HG03354 (cell line): ENCODE measurements at regions not wholly inside any gene's neighbourhood (a gene's known extent, or its start where the extent isn't known, plus 50 kb on each side); places are given as distances from the start of the nearest gene placed in this dataset.
"Not testable (repeated sequence)": the region's sequence is repeated elsewhere in the genome, so short reads cannot be mapped to it uniquely, and the experiment has no call there.

ENCODE experiments used
- ATAC-seq: cut with Tn5 transposase; IDR thresholded peaks from one replicate; pipeline ENCODE4 v1.9.1; 2021; ENCODE audit warnings: mild to moderate bottlenecking; ENCODE audit not compliant: unreplicated experiment, poor library complexity, severe bottlenecking

DNA sequence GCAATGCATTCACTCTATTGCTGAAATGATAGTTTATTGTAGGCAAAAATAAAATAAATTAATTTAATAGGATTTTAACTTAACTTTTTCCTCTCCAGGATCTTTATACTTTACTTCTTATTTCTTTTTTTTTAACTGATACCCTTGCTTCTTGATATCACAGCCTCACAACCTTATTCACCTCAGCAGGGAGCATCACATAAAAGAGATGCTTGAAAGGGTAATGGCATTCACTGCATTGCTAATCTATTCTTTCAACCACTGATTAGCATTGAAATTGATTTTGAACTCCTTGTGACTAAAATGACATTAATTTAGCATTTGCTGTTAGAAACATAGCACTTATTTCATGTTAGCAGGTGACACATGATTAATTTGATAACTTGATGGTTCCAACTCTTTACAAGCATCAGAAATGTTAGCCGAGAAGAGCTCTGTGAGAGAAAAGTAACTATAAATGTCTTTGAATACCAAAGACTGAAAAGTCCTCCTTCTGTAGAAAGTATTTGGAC is 689.5 kb upstream of the MGAT4C start:
- ATAC-seq, result no peak

DNA sequence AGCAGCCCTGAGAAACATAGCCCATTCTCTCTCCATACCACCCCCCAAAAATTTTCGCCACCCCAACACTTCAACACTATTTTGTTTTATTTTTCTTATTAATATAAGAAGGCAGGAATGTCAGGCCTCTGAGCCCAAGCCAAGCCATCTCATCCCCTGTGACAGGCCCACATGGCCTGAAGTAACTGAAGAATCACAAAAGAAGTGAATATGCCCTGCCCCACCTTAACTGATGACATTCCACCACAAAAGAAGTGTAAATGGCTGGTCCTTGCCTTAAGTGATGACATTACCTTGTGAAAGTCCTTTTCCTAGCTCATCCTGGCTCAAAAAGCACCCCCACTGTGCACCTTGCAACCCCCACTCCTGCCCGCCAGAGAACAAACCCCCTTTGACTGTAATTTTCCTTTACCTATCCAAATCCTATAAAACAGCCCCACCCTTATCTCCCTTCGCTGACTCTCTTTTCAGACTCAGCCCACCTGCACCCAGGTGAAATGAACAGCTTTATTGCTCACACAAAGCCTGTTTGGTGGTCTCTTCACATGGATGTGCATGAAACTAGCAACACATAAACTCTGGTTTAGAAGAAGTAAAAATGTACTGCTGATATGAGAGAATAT is 688.1 kb upstream of the MGAT4C start:
- ATAC-seq, result not testable (repeated sequence)

DNA sequence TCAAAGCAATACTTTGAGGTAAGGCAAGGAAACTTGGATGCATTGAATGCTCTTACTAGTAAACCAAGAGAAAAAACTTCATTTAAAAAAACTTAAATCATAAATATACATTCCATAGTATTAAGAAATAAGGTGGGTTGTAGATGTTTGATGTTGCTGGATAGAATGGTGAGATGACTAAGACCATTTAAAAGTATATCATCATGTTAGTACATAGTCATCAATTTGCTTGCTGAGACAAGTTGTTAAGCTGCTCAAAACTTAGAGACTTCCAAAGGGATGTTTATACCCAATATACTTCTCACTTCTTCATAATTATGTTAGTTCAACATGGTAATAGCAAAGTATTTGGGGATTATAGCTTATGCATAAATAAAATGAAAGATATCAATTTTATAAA is 675.5 kb upstream of the MGAT4C start:
- no peak for ATAC-seq

DNA sequence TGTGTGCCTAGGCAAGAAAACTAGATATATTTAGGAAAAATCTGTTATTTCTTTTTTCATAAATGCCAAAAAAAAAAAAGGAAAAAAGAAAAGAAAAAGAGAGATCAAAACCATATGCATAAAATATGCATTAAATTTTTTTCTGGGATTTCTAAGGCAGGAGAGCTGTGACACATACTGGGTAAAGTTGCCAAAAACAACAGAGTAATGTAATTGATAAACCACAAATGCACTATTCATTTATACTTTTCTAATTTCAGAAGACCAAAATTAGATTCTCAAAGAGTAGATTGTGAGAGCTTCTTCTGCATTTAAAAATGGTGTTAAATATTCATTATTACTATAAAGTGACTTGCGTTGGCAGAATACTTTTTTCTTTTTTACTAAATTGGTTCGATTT is 673.8 kb upstream of the MGAT4C start:
- ATAC-seq, result no peak

DNA sequence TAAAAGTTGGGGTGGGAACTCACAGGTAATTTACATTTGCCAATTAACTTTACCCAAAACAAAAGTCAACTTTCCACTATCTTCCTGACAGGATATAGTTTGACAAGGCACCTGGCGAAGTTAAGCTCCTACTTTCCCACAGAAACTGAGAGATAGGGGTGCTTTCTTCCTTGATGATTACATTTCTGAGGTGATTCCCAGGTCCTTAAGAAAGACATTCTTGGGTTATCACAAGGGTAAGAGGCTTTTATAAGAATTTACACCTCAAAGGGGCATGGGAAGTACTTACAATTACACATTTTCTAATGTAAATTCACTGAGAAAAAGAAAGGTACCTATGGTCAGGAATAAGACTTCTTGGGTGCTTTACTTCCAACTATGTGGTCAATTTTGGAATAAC is 660.9 kb upstream of the MGAT4C start:
- ATAC-seq, result no peak

DNA sequence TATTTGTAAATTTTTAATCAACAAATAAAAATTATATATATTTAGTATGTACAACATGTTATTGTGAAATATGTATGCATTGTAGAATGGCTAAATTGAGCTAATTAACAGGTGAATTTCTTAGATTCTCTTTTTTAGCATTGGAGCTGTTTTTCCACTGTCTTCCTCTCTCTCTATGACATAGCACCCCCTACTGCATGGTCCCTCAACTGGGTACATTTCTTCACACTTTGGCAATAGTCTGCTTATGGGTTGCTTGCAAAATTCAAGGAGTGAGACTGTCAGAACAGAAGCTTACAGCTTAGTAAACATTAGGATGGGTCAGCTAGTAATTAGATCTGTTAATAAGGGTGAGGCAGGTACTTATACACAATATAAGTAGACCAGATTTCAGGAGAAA is 658.5 kb upstream of the MGAT4C start:
- no peak for ATAC-seq

DNA sequence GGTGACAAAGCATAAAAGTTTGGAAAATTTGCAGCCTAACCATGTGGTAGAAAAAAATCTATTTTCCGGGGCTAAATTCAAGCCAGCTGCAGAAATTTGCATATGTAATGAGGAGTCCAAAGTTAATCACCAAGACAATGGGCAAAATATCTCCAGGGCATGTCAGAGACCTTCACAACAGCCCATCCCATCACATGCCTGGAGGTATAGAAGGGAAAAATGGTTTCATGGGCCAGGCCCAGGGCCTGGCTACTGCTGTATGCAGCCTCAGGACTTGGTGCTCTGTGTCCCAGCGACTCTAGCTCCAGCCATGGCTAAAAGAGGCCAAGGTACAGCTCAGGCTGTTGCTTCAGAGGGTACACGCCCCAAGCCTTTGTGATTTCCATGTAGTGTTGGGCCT is 655.8 kb upstream of the MGAT4C start:
- no peak for ATAC-seq

DNA sequence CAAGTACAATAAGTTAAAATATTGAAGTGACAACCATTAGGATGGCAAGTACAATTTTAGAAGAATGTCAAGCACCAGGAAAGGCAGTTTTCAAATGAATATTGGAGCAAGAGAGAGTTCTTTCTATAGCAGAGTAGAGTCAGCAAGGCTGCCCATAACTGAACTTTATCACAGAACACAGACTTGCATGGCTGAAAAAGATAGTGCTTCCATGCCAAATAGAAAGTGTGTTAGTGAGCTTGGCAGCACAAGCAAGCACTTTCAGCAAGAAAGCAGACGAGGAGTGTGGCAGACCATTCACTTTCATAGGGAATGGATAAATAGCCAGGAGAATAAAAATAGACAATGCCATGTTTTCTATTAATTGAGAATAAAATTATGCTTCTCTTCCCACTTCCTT is 647.0 kb upstream of the MGAT4C start:
- no peak for ATAC-seq

DNA sequence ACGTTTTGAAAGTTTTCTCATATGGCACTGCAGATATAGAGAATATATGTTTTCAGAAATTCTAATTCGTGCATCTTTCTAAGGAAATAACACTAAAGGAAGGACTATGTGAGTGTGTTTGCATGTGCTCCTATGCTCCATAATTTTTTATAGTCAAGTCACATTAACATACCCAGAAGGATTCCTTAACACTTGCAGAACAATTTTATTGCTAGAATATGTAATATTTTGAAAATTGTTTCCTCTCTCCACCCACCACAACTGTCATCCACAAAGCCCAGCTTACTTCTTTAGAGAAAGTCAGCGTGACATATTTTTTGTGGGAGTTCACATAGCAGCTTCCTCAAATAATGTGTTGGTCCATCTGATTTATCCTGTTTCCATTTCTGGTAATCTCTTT is 604.6 kb upstream of the MGAT4C start:
- no peak for ATAC-seq

DNA sequence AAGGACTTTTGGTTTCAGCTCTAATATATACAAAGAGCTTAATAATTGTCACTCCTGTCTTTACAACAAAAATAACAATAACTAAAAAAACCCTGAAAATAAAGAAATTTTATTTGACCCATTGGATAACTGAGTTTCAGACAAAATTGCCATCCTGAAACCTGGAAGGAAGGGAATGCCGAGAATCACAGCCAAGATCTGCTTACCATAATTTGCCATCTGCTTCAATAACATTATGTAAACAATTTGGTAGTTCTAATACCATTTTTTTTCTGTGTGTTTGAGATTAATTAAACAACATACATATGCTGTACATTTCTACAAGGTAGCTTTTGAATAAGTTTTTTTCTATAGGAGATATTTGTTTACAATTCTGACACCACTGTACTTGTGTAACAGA is 596.3 kb upstream of the MGAT4C start:
- ATAC-seq, result no peak

DNA sequence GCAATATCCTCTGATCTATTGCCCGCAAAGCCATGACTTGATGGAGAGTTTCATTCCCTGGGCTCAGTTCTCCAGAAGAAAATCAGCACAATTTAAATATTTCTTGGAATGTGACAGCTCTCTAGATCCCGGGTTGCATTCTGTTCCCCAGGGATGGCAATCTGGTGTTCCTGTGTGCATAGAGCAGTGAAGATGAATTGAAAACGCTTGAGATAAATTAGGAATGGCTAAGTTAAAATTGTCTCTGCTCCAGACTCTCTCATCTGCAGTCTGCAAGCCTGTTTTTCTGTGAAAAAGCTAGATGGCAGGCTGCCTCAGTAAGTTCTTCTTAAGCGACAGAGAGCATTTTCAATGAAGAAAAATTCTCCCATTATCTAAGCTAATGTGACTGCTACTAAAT is 582.5 kb upstream of the MGAT4C start:
- ATAC-seq, result no peak

DNA sequence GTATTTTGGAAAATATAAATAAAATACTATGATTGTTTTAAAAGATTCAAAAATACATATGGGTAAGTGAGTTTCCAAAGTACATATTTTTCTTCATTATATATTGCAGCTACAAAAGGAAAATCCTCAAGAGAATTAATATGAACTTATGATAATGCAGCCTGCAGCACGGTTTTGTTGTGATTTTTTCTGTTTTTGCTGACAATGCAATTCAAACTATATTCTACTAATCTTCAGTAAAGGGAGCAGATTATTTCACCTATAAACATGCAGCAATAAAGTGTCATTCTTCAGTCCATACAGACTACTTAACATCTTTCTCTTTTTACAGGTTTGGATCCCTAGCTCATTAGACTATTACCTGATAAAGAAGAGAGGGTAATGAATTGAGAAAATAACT is 582.1 kb upstream of the MGAT4C start:
- ATAC-seq, result no peak

DNA sequence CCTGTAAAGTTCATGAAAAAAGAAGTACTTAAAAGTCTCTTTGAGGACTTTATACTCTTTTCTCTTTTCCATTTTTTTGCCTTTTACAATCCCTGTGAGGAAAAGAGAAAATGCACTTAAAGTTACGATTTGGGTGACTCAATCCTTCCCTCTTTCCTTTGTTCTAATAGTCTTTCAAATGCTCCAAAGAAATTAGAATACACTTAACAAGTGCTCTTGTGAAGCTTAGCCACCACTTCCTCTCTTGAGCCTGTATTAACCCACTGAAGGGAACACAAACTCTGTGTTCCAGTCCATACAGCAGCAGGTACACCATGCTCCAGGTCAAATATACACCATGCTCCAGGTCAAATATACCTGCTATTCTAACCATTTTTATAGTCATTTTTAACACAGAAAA is 581.1 kb upstream of the MGAT4C start:
- ATAC-seq, result no peak

DNA sequence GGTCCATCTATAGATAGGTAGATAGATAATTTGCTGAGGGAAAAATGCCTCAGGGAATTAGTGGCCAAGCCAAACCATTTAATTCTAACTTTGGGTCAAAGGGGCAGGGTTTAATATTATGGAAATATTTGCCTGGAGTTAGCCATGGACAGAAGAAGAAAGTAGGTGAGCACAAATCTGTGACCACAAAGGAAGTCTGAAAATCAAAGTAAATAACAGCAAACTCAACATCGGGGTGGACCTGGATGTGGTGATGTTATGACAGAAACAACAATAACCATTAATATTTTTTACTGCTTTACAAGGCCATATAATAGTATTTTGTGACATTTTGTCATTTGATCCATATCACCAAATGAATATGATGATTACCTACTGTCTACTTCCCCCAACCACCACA is 578.0 kb upstream of the MGAT4C start:
- no peak for ATAC-seq

DNA sequence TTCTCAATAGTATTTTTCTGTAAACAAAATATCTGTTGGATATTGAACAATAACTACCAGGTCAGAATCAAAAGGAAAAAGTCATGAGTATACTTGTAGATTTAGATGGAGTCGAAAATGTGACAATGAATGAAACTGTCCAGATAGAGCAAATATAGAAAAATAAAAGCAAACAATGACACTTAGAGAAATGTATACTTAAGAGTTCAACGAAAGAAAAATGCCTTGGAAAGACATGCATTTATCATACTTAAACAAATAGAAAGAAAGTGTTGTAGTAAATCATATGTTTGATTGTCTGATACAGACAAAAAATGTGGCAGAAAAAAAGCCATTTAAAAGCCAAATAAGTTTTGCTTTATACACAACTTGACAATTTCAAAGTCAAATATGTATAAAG is 571.2 kb upstream of the MGAT4C start:
- ATAC-seq, result no peak

DNA sequence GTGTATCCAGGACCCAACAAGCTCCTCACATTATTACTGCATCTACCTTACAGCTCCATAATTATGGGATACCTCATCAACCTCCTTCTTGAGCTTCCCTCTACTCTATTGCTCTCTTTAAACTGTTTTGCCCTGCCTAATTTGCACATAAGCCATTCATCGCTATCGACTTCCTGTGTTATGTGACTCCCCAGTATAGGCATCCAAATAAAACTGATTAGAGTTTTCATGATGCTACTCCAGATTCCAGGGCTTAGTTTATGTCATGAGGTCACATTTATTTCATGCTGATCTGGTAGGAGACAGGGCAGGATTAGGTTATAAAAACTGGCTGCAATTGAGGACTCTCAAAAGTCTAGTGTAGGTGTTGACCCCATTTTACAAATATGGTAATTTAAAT is 569.9 kb upstream of the MGAT4C start:
- ATAC-seq, result no peak

DNA sequence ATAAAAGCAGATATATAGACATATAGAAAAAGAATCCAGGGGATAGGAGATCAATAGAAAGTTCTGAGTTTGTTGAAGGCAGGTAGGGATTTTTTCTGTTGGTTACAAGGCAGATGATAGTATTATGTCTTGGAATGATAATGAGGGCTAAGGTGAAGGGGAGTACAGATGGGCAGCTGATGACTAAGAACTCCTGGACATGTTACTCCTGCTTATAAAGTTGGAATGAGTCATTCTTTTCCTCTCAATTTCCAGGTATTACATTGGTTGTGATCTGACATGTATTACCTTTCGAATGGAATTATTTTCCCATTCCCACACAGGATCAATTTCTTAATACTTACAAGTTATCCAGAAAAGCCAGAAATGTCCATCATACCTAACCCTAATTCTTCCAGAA is 545.2 kb upstream of the MGAT4C start:
- no peak for ATAC-seq

DNA sequence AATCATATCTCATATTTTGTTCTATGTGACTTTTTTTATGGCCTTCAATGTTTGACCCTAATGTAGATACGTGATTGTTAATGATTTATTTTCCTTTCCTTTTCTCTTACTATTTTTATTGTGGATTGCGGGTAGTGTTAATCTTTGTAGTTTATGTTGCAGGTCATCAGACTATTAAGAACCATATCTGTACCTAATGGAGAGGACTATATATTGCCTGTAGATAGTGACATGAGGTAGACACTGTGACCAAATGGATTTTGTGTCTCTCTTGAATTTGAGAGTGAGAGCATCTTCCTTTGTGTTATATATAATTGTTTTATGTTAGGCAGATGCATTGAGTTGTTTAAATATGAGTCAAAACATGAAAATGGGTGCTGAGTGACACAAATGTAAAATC is 543.4 kb upstream of the MGAT4C start:
- no peak for ATAC-seq

DNA sequence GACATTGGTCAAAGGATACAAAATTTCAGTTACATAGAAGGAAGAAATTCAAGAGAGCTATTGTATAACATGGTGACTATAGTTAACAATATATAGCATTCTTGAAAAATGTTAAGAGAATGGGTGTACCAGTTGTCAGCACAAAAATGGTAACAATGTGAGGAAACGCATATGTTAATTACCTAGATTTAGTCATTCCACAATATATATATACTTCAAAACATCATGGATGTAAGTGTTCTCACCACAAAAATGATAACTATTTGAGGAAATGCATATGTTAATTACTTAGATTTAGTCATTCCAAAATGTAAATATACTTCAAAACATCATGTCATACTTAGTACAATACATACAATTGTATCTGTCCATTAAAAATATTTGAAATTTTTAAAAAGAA is 540.4 kb upstream of the MGAT4C start:
- ATAC-seq, result no peak

DNA sequence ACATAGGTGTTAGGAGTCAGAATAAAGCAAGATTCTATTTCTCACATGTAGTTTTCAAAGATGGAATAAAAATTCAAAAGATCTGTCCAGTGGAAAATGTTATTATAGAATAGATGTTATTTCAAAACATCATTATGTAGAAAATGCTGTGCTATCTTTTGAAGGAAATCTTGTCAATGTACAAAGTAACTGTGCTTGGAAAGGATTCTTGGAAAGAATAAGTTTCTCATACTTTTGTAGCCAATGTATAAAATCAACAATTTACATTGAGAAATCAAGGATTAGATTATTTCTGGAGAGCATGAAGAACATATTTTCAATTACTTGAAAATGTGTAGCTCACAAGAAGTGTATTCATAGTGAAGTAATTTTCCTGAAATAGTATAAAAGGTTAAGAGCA is 532.5 kb upstream of the MGAT4C start:
- no peak for ATAC-seq

DNA sequence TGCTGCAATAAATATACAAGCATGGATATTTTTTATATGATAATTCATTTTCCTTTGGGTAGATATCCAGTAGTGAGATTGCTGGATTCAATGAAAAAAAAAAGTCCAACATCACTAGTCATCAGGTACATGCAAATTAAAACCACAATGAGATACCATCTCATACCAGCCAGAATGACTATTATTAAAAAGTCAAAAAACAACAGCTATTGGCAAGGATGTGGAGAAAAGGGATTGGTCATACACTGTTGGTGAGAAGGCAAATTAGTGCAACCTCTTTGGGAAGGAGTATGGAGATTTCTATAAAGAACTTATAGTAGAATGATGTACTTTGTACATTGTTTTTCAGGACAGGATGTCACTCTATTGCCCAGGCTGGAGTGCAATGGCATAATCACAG is 531.2 kb upstream of the MGAT4C start:
- no peak for ATAC-seq

DNA sequence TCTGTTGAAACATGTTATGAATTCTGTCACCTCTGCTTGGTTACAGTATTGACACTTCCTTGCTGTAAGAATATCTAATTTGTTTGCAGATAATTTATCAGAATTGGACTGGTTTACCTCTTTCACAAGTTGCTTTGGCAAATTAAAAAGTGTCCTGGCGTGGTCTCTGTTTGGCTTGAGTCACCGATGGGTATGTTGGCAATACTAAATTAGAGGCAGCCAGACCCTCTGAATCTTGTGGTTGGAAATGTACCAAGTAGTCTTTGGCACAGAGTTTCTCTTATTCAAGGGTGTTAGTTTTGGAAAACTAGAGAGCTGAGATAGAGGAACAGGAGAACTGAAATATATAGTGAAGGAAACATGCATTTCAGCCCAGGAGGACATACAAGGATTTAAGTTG is 521.1 kb upstream of the MGAT4C start:
- ATAC-seq, result no peak
